NCI-H524 treated with DMSO at 0.1 percent for 48 hours (cell line): ENCODE measurements at regions not wholly inside any gene's neighbourhood (a gene's known extent, or its start where the extent isn't known, plus 50 kb on each side); places are given as distances from the start of the nearest gene placed in this dataset.

Experiments
- DNase-seq: peaks from one replicate; lab custom pipeline; 2025; lab: John Stamatoyannopoulos, UW

GRCh38 chr14:34129927-34130552 lies 179.2 kb upstream of the EGLN3 start:
- DNase-seq, result no peak

DNA sequence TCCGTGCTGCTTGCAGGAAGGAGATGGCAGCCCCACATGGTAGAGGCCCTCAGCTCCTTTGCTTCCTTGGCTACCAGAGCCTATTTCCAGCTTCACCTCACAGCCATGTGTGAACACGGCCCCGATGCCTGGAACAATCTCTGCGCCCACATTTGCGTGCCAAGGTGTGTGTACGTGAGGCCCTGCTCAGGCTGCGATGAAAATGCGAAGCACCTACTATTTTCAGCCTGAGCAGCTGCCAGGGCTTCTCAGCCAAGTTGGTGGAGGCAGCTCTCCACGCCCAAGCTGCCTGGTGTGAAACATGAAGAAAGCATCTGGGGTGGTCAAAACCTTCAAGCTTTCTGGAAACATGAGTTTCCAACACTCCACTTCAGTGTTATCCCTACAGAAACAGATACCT lies 177.8 kb upstream of the EGLN3 start:
- DNase-seq, result no peak

DNA sequence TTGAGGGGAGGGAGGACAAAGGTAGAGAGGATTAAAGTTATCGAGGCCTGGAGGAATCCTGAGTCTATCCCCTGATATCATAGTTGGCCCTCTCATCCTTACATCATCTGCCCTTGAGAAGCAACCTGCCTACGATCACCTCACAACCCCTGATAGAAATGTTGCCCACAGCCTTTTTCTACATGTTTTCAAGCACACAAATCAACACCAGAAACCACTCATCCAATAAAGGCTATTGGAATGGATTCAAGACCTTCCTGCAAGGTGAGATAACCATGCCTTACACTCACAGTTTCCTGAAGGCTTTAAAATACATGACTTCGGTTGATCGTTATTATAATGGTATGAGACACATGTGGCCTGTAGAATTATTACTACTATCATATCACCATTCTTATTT lies 175.7 kb upstream of the EGLN3 start:
- DNase-seq, result no peak

- DNase-seq, result no peak
Measured at GRCh38 chr14:34124585-34124984, 173.7 kb upstream of the EGLN3 start.

DNA sequence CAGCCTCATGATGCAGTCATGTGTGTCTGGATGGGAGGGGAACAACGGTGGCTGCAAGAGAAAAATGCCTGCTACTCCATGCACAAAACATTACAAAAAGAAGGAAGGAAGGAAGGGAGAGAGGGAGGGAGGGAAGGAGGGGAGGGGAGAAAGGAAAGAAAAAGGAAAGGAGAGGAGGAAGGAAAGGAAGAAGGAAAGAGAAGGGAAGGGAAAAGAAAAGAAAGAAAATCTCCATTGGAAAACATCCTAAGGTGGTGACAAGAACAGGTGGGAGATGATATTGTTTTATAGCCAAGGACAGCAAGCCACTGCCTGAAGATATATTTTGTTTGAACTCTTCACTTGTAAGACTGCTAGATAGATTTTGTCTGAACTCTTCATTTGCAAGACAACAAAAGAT lies 171.8 kb upstream of the EGLN3 start:
- DNase-seq, result no peak

DNA sequence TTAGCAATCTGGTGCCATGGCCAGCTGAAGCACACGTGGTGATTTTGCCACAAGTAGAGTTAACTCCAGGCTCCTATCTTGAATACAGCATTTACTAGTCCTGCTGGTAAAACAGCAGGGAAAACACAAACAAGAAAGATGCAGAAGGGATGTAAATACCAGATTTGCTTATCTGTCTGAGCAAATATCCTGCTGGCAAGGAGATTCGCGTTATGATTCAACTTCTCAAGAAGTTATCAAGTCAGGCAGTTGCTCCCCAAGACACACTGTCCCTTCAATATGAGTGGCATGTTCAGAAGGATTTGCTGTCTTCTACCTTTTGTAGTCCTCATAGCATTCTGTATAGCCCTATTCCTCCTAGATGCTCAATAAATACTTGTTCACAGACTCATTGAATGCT lies 171.2 kb upstream of the EGLN3 start:
- DNase-seq, result no peak

DNA sequence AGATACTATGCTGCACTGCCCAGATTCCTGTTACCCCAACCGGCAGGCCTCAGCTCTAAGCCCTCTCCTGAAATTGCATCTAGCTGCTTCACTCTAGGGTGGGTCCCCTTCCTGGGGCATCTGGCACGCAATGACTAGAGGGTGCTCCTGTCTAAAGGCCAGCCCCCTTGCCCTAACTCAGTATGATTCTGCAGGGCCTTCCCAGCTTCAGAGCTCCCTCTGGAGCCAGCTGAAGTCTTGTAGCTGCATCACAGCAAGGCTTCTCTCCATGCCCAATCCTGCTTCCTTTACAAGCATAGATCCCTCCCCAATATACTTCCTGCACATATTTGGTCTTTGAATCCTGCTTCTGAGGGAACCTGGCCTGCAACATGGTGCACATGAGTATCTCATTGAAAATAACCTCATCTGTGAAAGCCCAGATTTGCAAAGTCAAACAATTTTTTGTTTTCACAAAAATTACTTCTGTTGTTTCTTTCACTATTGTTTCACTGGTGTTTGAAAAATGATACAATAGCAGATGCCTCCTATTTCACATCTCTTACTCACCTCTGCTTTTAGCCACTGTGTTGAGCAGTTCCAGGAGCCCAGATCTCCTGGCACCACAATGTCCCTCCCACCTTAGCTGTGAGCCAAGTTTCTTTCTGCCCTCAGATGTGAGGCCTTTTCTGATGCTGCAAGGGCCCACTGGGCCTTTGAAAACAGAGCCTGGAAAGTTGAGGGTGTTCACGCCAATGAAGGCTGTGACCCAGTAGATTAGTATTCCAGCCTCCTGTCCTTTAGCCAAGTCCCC lies 169.5 kb upstream of the EGLN3 start:
- DNase-seq, result no peak

DNA sequence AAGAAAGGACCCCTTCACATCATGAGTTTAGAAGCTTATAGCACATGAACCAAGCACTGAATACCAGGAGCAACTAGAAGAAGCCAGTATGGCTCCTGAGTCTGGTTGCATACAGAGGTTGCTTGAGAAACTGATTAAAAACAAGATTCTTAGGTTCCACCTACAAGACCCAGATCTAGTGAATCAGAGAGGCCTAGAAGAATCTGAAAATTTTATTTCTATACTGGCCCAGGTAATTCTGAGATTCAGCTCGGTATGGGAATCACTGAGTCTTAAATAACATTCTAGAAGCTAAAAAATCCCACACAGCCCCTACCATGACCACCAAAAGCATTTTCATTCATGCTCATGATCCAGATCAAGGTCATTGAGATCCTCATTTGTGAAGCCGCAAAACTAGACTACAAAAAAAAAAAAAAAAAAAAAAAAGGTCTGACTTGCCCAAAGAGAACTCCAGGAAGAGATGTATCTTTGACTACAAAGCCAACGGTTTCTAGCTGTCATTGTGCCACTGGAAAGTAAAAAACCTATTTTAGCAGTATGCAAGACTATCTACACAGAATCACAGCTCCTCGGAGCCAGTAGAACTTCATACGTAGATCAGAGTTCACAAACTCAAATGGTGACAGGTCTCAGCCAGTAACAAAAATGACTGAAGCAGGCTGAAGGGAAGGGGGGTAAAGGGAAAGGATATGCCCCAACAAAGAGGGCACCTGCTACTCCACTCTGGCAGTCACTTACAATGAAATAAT lies 168.4 kb upstream of the EGLN3 start:
- DNase-seq, result no peak

DNA sequence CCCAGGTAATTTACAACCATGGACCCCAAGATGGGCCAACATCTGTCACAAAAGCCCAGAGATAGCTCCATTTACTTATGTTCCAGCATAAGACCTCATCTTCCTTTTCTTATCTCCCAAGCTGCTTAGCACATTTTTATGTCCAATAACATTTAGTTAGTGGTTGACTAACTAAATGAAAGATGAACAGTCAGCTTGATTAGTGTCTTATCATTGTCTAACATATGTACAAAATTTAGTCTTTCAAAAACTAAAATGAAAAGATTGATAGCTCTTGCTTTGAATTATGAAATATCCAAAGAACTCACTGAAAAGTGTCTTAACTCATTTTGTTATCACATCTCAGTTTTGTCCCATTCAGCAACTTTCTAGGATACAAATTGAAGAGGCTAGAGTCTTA lies 163.1 kb upstream of the EGLN3 start:
- DNase-seq, result no peak

DNA sequence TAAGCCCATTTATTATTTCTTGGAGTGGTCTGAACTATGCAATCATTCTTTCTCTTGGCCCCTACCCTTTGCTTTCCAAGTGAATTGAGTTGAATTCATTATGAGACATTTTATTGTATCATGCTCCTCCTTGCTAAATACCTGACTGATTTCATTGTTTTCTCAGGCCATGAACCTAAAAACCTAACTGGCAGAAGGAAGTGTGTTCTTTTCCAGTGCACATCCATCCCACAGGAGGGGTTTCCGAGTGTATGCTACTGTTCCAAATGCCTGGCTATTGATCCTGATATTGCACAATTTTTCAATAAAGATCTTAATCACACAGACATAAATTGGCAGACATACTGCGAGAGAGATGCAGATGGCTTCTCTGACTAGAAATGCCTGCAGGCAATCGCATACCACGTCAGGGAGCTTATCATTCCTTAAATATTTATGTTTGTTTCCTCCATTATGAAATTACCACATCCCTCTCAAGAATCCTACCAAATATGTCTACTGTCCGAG lies 162.2 kb upstream of the EGLN3 start:
- no peak for DNase-seq

GRCh38 chr14:34111953-34112352 lies 161.1 kb upstream of the EGLN3 start:
- peak; percentile 71 for DNase-seq

DNA sequence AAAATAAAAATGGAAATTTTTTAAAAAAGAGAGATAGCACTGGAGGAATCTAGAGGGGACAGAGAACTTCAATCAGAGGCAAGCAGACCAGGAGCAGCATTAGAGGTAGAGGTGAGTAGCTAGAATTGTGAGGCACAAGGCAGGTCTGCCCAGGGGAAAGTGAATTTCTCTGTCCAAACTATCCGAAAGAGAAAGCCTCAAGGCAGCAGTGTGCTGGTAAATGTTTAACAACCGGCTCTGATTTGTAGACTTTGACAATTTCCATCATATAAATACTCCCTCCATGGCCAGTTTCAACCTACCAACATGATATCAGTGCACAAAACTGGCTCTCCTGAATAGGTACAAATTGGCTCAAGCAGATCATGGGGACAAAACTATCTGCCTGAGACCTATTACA lies 160.6 kb upstream of the EGLN3 start:
- no peak for DNase-seq

GRCh38 chr14:34110531-34110930 lies 159.7 kb upstream of the EGLN3 start:
- DNase-seq, result no peak

GRCh38 chr14:34107441-34107840 lies 156.6 kb upstream of the EGLN3 start:
- DNase-seq, result no peak

DNA sequence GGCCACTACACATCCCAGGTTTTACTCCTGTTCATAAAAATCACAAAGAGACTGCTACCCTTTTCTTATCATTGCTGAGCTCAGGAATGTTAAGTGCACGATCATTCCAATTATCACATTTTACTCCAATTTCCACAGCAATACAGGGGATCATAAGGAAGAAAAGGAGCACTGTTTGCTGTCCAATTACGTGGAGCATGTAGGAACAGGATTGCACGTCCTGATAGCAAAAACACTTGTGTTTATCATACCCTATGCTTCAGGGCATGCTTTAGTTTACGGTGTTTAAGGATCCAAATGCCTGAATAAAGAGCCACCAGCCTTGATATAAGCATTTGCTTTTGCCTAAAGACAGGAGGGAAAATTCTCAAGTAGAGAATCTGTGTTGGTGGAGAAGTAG lies 155.4 kb upstream of the EGLN3 start:
- DNase-seq, result no peak

DNA sequence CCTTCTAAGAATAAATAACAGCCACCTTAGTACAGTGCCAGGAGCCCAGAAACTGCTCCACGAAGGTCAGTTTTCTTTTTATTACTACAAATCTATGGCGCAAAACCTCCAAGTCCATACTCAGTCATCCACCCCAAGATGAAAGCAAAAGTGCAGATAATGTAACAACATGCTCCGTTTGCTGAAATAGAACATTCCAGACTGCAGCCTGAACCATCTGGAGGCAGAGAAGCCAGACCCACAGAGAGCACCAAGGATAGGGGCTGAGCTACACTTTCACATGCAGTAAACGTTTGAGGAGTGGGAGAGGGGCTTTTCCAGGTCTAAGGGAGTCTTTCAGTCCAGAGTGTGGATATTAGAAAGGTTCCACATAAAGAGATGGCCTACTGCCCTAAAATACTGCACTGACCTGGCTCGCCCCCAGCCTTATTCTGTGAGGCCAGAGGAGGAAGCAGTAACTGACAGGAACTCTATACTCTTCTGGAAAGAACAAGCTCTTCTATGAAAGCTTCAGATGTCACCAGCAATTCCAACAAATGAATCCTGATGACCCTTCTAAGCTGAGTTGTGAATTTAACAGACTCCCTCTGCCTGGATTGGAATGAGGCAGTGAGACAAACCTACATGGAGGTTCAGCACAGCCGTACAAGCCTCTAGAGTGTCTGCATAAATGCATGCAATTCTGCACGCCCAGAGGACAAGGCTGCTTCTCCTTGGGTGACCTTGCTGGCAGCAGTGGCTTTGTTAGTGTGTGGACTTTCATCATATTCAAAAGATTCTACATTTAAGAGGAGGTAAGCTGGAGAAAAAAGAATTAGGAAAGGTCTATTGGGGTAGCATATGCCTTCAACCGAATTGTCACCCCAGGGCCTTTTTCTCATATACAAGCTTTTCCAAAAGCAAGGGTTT lies 153.9 kb upstream of the EGLN3 start:
- no peak for DNase-seq

GRCh38 chr14:34103176-34103575 lies 152.3 kb upstream of the EGLN3 start:
- no peak for DNase-seq

DNA sequence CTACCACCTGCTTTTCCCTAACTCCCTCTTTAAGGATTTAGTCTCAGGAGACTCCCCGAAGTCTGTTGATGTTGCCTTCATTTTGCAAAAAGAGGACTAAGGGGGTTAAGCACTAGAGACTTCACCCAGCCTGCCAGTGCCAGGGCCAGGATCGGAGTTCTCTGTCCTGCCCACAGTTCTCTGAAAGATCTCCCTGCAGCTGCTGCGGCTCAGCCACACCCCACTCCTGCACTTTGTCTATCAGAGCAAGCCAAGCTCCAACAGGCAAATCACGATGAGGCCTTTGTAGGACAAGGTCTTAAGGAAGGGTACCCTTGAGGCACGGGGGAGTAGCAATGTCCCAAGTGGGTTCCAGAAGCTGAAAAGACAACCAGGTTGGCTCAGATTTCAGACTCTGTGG lies 148.8 kb upstream of the EGLN3 start:
- DNase-seq, result no peak

GRCh38 chr14:34098985-34099349 lies 148.1 kb upstream of the EGLN3 start:
- DNase-seq, result no peak

DNA sequence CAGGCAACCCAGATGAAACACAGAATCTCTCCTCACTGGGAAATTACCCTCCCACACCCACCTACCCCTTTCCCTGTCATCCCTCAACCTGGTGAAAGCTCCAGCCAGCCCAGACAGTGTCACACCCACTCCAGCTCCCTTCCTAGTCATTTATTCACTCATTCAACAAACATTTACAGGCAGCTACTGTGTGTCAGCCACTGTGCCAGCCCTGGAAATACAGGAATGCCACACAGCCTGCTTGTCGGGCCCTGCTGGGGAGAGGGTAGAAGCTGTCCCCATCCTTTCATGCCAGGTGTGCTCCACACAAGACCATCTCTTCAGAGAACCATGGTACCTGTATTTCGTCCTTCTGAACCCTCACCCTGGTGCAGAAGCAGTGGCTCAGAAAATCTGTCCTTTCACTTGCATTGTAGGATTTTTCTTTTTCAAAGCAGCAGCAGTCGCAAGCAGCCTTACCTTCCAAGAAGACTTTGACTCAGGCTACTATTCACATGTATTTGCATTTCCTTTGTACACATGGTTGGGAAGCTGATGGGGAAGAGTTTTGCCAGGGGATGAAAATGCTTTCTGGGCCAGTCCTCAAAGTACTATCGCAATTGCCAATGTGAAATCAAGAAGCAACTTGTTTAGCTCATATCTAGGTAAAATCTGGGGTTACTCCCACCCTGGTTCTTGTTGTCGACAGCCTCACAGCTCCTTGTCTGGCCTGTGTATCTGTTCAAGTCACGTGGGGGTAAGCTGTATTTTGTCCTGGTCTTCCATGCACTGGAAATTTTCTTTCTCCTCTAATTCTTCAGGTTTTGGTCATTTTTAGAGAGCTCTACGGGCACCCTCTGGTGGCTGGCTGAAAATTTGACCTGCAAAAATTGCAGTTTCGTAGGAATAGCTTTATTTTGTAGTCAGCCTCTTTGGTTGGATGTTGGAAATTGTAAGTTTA lies 147.4 kb upstream of the EGLN3 start:
- peak; percentile 67 for DNase-seq

GRCh38 chr14:34097644-34098043 lies 146.8 kb upstream of the EGLN3 start:
- no peak for DNase-seq
